ENCODE measurements at regions not wholly inside any gene's neighbourhood (a gene's known extent, or its start where the extent isn't known, plus 50 kb on each side); places are given as distances from the start of the nearest gene placed in this dataset.

DNA sequence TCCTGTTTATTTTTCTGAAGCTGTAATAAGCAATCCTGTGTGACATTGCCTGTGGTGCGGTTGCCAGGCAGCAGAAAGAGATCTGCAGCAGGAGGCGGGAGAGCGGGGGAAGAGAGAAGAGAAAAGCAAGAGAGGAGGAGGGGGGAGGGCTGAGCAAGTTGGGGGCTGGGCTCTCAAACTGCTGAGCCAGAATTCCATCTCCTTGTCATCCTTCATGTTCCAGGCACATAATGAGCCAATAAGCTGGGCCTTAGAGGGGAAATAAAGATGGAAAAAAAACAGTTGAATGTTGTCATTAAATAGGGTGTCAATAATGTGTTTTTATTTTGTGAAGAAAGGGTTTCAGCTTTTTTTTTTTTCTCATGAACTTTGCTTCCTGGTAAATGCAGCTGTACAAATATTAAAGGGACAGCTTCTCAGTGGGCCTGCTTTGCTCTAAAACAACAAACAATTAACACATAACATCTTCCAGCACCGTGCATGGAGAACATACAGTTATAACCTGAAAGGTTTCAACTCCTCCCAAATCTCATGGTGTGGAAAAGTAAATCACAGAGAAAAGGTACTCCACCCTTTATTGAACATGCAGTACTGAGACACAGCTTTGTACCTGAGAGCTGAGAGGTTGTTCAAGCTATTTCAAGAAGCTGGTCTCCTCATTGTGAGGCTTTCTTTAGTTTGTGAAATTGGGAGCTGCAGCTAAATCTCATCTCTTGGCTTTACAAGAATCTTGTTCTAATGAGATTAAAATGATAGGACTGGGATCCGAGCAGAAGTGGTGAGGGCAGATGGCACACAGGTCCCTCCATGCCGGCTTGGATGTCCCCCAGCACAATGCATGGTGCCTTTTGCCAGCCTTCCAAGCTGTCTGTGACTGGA, 451.1 kb upstream of the KCNMB2 start:
- TF ChIP-seq, protein P1, sequence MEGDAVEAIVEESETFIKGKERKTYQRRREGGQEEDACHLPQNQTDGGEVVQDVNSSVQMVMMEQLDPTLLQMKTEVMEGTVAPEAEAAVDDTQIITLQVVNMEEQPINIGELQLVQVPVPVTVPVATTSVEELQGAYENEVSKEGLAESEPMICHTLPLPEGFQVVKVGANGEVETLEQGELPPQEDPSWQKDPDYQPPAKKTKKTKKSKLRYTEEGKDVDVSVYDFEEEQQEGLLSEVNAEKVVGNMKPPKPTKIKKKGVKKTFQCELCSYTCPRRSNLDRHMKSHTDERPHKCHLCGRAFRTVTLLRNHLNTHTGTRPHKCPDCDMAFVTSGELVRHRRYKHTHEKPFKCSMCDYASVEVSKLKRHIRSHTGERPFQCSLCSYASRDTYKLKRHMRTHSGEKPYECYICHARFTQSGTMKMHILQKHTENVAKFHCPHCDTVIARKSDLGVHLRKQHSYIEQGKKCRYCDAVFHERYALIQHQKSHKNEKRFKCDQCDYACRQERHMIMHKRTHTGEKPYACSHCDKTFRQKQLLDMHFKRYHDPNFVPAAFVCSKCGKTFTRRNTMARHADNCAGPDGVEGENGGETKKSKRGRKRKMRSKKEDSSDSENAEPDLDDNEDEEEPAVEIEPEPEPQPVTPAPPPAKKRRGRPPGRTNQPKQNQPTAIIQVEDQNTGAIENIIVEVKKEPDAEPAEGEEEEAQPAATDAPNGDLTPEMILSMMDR (IDR thresholded peaks at IDR 0.05) = no peak
- no peak for TF ChIP-seq POLR2A (IDR thresholded peaks at IDR 0.05)
